ENCODE measurements at regions not wholly inside any gene's neighbourhood (a gene's known extent, or its start where the extent isn't known, plus 50 kb on each side); places are given as distances from the start of the nearest gene placed in this dataset.

DNA sequence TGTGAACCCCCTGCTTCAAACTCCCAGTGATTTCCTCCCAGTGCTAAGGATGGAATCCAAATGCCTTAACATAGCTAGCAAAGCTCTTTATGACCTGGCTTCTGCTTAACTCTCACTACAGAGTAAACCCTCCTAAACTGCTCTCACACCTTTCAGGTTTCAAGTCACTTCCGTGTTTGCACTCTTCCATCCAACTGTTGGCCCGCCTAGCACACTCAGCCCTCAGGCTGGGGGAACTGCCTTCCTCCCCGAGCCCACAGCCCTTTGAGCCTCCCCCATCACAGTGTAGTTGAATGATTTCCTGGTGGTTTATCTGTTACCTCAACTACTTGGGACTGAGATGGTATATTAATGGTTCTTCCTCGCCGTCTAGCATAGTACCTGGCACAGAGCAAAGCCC, 342.5 kb downstream of the NPIPA8 start:
- no peak overlapping the region for H3K4me3 Mint-ChIP-seq
- DNase-seq = no peak
- H3K27me3 Mint-ChIP-seq = peaks cover 9% of the 10 kb centered on the region
- no peaks in the 10 kb centered on the region for H3K4me1 Mint-ChIP-seq
- intact Hi-C loops (cut with micrococcal nuclease) = no loop called here
- ChIA-PET CTCF (no interaction called here), POLR2A (no interaction called here)
- no peak for ATAC-seq (ENCODE audit: low read depth)
- no peak overlapping the region for H3K27ac Mint-ChIP-seq
- TF ChIP-seq, protein P1, sequence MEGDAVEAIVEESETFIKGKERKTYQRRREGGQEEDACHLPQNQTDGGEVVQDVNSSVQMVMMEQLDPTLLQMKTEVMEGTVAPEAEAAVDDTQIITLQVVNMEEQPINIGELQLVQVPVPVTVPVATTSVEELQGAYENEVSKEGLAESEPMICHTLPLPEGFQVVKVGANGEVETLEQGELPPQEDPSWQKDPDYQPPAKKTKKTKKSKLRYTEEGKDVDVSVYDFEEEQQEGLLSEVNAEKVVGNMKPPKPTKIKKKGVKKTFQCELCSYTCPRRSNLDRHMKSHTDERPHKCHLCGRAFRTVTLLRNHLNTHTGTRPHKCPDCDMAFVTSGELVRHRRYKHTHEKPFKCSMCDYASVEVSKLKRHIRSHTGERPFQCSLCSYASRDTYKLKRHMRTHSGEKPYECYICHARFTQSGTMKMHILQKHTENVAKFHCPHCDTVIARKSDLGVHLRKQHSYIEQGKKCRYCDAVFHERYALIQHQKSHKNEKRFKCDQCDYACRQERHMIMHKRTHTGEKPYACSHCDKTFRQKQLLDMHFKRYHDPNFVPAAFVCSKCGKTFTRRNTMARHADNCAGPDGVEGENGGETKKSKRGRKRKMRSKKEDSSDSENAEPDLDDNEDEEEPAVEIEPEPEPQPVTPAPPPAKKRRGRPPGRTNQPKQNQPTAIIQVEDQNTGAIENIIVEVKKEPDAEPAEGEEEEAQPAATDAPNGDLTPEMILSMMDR (IDR thresholded peaks at IDR 0.05) = no peak
- H3K9me3 Mint-ChIP-seq = no peaks in the 10 kb centered on the region
- H3K36me3 Mint-ChIP-seq (ENCODE audit: low read depth) = no peaks in the 10 kb centered on the region

DNA sequence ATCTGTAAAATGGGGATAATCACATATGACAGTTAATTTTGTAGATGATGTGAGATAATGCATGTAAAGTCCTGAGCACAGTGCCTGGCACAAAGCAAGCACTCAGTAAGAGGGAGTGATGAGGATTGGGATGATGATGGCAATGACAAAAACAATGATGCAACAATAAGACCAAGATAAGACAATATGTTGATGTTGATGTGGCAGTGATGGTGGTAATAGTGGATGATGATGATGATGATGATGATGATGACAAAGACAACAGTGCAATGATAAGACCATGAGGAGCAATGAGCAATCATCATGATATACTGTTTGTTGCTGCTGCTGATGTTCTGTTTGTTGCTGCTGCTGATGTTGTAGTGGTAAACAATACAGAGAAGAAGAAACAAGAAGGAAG, 344.1 kb downstream of the NPIPA8 start:
- intact Hi-C loops (cut with micrococcal nuclease) = no loop called here
- peaks cover 9% of the 10 kb centered on the region for H3K27me3 Mint-ChIP-seq
- ATAC-seq (ENCODE audit: low read depth) (no peak), DNase-seq (no peak)
- TF ChIP-seq, protein P1 (IDR thresholded peaks at IDR 0.05) = no peak
- H3K27ac Mint-ChIP-seq = no peak overlapping the region
- no peaks in the 10 kb centered on the region for H3K9me3 Mint-ChIP-seq
- ChIA-PET CTCF (no interaction called here), POLR2A (no interaction called here)
- H3K36me3 Mint-ChIP-seq (ENCODE audit: low read depth) = no peaks in the 10 kb centered on the region
- H3K4me1 Mint-ChIP-seq = no peaks in the 10 kb centered on the region
- H3K4me3 Mint-ChIP-seq = no peak overlapping the region

DNA sequence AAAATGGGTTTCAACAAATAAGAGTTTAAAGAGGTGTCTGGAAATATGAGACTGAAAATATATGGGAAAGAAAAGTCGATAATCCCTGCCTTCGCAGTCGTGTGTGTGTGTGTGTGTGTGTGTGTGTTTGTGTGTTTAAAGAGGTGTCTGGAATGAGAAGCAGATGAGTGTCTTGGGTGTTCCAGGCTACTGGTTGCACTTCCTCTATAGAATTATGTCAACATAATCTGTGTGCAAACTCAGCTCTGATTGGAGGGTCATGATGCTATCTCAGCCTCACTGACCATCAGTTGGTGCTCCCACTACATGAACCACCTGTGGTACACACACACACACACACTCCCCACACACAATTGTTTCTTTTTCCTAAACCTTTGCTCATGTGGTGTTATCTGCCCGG, 347.3 kb downstream of the NPIPA8 start:
- TF ChIP-seq, protein P1 (IDR thresholded peaks at IDR 0.05) = no peak

DNA sequence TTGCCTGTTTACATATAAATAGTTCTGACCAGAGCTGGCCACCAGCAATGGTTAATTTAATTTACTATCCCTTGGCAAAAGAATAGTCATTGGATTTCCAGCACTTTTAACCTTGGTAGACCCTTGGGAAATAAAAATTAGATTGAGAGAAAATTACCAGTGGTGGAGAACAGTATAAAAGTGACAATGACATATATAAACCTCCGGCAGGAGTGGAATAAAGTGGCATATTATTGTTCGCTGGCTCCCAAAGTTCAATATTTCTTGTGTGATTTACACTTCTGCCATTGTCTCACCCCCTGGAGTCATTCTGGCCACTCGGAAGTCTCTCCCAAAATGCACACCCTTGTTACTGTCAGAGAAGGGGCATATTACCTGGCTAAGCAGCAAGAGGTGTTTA, 347.7 kb downstream of the NPIPA8 start:
- no peaks in the 10 kb centered on the region for H3K4me1 Mint-ChIP-seq
- H3K36me3 Mint-ChIP-seq (ENCODE audit: low read depth) = no peaks in the 10 kb centered on the region
- POLR2A ChIA-PET = no interaction called here
- H3K27me3 Mint-ChIP-seq = peaks cover 2% of the 10 kb centered on the region
- no peak for ATAC-seq (ENCODE audit: low read depth)
- CTCF ChIA-PET = no interaction called here
- TF ChIP-seq, protein P1 (IDR thresholded peaks at IDR 0.05) = no peak
- H3K4me3 Mint-ChIP-seq = no peak overlapping the region
- no peak overlapping the region for H3K27ac Mint-ChIP-seq
- no peak for DNase-seq
- H3K9me3 Mint-ChIP-seq = no peaks in the 10 kb centered on the region
- intact Hi-C loops (cut with micrococcal nuclease) = no loop called here

More for the DNA sequence above, 347.3 kb downstream of the NPIPA8 start:
- H3K4me3 Mint-ChIP-seq = no peak overlapping the region
- DNase-seq (no peak), ATAC-seq (ENCODE audit: low read depth) (no peak)
- H3K4me1 Mint-ChIP-seq = no peaks in the 10 kb centered on the region
- H3K27ac Mint-ChIP-seq = no peak overlapping the region
- intact Hi-C loops (cut with micrococcal nuclease) = no loop called here
- H3K36me3 Mint-ChIP-seq (ENCODE audit: low read depth) = no peaks in the 10 kb centered on the region
- ChIA-PET CTCF (no interaction called here), POLR2A (no interaction called here)
- H3K27me3 Mint-ChIP-seq = peaks cover 5% of the 10 kb centered on the region
- H3K9me3 Mint-ChIP-seq = no peaks in the 10 kb centered on the region

DNA sequence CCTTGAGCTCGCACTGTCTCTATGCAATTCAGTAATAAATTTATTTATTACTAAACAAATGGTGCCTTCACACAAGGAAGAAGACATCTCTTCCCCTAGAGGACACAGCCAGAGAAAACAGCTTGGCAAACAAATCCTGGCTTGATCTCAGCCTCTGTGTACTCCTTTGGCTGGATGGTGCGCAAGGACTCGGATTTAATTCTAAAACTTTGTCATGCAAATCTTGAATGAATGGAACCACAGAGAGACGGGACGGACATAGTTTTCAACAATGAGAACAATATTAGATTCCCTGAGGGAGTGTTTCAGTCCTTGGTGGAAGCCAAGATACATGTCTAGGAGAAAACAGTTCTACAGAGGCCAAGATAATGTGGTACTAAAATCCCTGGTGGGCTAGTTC, 349.5 kb downstream of the NPIPA8 start:
- DNase-seq (no peak), ATAC-seq (ENCODE audit: low read depth) (no peak)
- Mint-ChIP-seq H3K9me3 (no peaks in the 10 kb centered on the region), H3K27ac (no peak overlapping the region), H3K4me3 (no peak overlapping the region), H3K36me3 (ENCODE audit: low read depth) (no peaks in the 10 kb centered on the region), H3K27me3 (no peaks in the 10 kb centered on the region), H3K4me1 (no peaks in the 10 kb centered on the region)
- CTCF ChIA-PET = no interaction called here
- intact Hi-C loops (cut with micrococcal nuclease) = no loop called here
- POLR2A ChIA-PET = no interaction called here
- TF ChIP-seq, protein P1 (IDR thresholded peaks at IDR 0.05) = no peak
